ENCODE measurements at regions not wholly inside any gene's neighbourhood (a gene's known extent, or its start where the extent isn't known, plus 50 kb on each side); places are given as distances from the start of the nearest gene placed in this dataset.

DNA sequence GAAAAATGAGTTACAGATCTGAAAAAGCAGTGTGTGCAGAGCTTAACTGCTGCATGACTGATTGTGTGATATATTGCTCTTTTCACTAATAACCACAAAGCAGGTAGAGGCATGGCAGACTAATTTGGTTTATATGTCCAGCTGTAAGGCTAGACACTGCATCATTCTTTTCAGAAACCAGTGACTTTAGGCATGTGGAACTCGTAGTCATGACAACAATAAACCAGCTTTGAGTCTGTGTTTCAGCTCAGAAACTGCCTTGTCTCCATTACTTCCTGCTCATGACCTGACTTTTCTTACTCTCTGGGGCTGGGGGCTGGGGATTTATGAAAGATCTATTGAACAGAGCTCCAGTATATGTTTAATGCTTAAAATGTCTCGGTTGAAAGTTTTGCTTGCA is 146.8 kb upstream of the LRIG3 start:
- no peaks in the 10 kb centered on the region for H3K79me2 ChIP-seq (ENCODE audit: control insufficient read depth, insufficient read depth, low read length)
- H3K4me3 ChIP-seq (ENCODE audit: control extremely low read depth in 1 of 5, extremely low read depth in 1 of 5, insufficient read depth in 1 of 5, low read depth in 2 of 5, low read length in 4 of 5) = no peak overlapping the region
- no peaks in the 10 kb centered on the region for H3K4me1 Mint-ChIP-seq
- ATAC-seq (ENCODE audit: low read depth) = no peak
- POLR2A ChIA-PET = no interaction called here
- no peak overlapping the region for H3K27ac ChIP-seq (ENCODE audit: low read length in 2 of 2)
- H3K9me3 Mint-ChIP-seq (ENCODE audit: insufficient read depth) = no peaks in the 10 kb centered on the region
- CTCF ChIA-PET = no interaction called here
- no peaks in the 10 kb centered on the region for H3K4me1 ChIP-seq (ENCODE audit: control insufficient read depth in 2 of 2, insufficient read depth in 2 of 2, low read length in 2 of 2)
- no peak overlapping the region for H2AFZ ChIP-seq (ENCODE audit: insufficient read depth, low read depth, low read length, poor library complexity, severe bottlenecking)
- TF ChIP-seq CTCF (IDR thresholded peaks at IDR 0.05) (no peak), EZH2 (IDR thresholded peaks at IDR 0.05; ENCODE audit: borderline replicate concordance, insufficient read depth, low read depth, low read length, poor library complexity, severe bottlenecking) (no peak)
- 47% methylated on average over 2 of the region's 2 CpGs for WGBS (ENCODE audit: insufficient coverage)
- no peaks in the 10 kb centered on the region for H3K27me3 Mint-ChIP-seq
- no peak overlapping the region for H3K4me2 ChIP-seq (replicated peaks; ENCODE audit: low read depth, low read length, poor library complexity, severe bottlenecking)
- H3K9me3 ChIP-seq (ENCODE audit: control extremely low read depth in 1 of 3, control insufficient read depth in 2 of 3, insufficient read depth in 1 of 3, low read length in 2 of 3) = no peaks in the 10 kb centered on the region
- intact Hi-C loops (cut with micrococcal nuclease) = no loop called here
- H3K4me3 Mint-ChIP-seq = no peak overlapping the region
- H4K20me1 ChIP-seq (ENCODE audit: control insufficient read depth, insufficient read depth, low read length, poor library complexity, severe bottlenecking) = no peaks in the 10 kb centered on the region
- no peak overlapping the region for H3K27ac Mint-ChIP-seq
- H3K27me3 ChIP-seq (replicated peaks in 1 of 4; ENCODE audit: control extremely low read depth in 1 of 4, control insufficient read depth in 3 of 4, insufficient read depth in 4 of 4, low read length in 3 of 4) = no peaks in the 10 kb centered on the region
- H3K9ac ChIP-seq (ENCODE audit: low read length) = no peak overlapping the region
- DNase-seq = no peak
- no peaks in the 10 kb centered on the region for H3K36me3 ChIP-seq (replicated peaks in 1 of 2; ENCODE audit: control extremely low read depth in 1 of 2, control insufficient read depth in 1 of 2, extremely low read depth in 1 of 2, insufficient read depth in 2 of 2, low read length in 1 of 2)

GRCh38 chr12:59066445-59066844 is 146.1 kb upstream of the LRIG3 start:
- DNase-seq (no peak), ATAC-seq (ENCODE audit: low read depth) (no peak)
- H3K4me2 ChIP-seq (replicated peaks; ENCODE audit: low read depth, low read length, poor library complexity, severe bottlenecking) = no peak overlapping the region
- H4K20me1 ChIP-seq (ENCODE audit: control insufficient read depth, insufficient read depth, low read length, poor library complexity, severe bottlenecking) = no peaks in the 10 kb centered on the region
- Mint-ChIP-seq H3K4me3 (no peak overlapping the region), H3K27me3 (no peaks in the 10 kb centered on the region), H3K9me3 (ENCODE audit: insufficient read depth) (no peaks in the 10 kb centered on the region), H3K27ac (no peak overlapping the region), H3K4me1 (no peaks in the 10 kb centered on the region)
- no peak overlapping the region for H3K9ac ChIP-seq (ENCODE audit: low read length)
- H3K79me2 ChIP-seq (ENCODE audit: control insufficient read depth, insufficient read depth, low read length) = no peaks in the 10 kb centered on the region
- no peak overlapping the region for H3K4me3 ChIP-seq (ENCODE audit: control extremely low read depth in 1 of 5, extremely low read depth in 1 of 5, insufficient read depth in 1 of 5, low read depth in 2 of 5, low read length in 4 of 5)
- WGBS (ENCODE audit: insufficient coverage) = no CpG with 5 or more reads among the region's 1 CpG
- H3K4me1 ChIP-seq (ENCODE audit: control insufficient read depth in 2 of 2, insufficient read depth in 2 of 2, low read length in 2 of 2) = no peaks in the 10 kb centered on the region
- no peaks in the 10 kb centered on the region for H3K27me3 ChIP-seq (replicated peaks in 1 of 4; ENCODE audit: control extremely low read depth in 1 of 4, control insufficient read depth in 3 of 4, insufficient read depth in 4 of 4, low read length in 3 of 4)
- no peaks in the 10 kb centered on the region for H3K36me3 ChIP-seq (replicated peaks in 1 of 2; ENCODE audit: control extremely low read depth in 1 of 2, control insufficient read depth in 1 of 2, extremely low read depth in 1 of 2, insufficient read depth in 2 of 2, low read length in 1 of 2)
- H3K27ac ChIP-seq (ENCODE audit: low read length in 2 of 2) = no peak overlapping the region
- no peaks in the 10 kb centered on the region for H3K9me3 ChIP-seq (ENCODE audit: control extremely low read depth in 1 of 3, control insufficient read depth in 2 of 3, insufficient read depth in 1 of 3, low read length in 2 of 3)
- intact Hi-C loops (cut with micrococcal nuclease) = no loop called here
- CTCF ChIA-PET = no interaction called here
- POLR2A ChIA-PET = no interaction called here
- TF ChIP-seq EZH2 (IDR thresholded peaks at IDR 0.05; ENCODE audit: borderline replicate concordance, insufficient read depth, low read depth, low read length, poor library complexity, severe bottlenecking) (no peak), CTCF (IDR thresholded peaks at IDR 0.05) (no peak)
- no peak overlapping the region for H2AFZ ChIP-seq (ENCODE audit: insufficient read depth, low read depth, low read length, poor library complexity, severe bottlenecking)

Data from B cell (primary cell).